H9 (cell line): ENCODE measurements at regions not wholly inside any gene's neighbourhood (a gene's known extent, or its start where the extent isn't known, plus 50 kb on each side); places are given as distances from the start of the nearest gene placed in this dataset.

ENCODE experiments used
- DNase-seq: peaks from one replicate; pipeline ENCODE4 v3.0.0-alpha.2; 2017
- H2AFZ ChIP-seq: one replicate; pipeline ENCODE4 v1.6.1; 2013; ENCODE audit warnings: mild to moderate bottlenecking, low read length, control low read depth, moderate library complexity
- H2AK5ac ChIP-seq: 2 replicates; pipeline ENCODE4 v1.6.1; 2013; ENCODE audit warnings: low read length, control low read depth, mixed read lengths; ENCODE audit not compliant: insufficient read length
- H2BK120ac ChIP-seq: one replicate; pipeline ENCODE4 v1.6.1; 2013; ENCODE audit warnings: low read depth, mild to moderate bottlenecking, low read length, control low read depth, inconsistent platforms; ENCODE audit not compliant: poor library complexity, severe bottlenecking
- H2BK12ac ChIP-seq: 2 replicates; pipeline ENCODE4 v1.6.1; 2013; ENCODE audit warnings: low read length, control low read depth, mixed read lengths, low read depth; ENCODE audit not compliant: insufficient read length
- H2BK15ac ChIP-seq: 2 replicates; pipeline ENCODE4 v1.6.1; 2013; ENCODE audit warnings: low read depth, low read length, control low read depth
- H2BK20ac ChIP-seq: one replicate; pipeline ENCODE4 v1.6.1; 2013; ENCODE audit warnings: low read depth, mild to moderate bottlenecking, low read length, control low read depth, inconsistent platforms; ENCODE audit not compliant: poor library complexity, severe bottlenecking
- H2BK5ac ChIP-seq: 2 replicates; pipeline ENCODE4 v1.6.1; 2013; ENCODE audit warnings: low read length, control low read depth, mixed read lengths; ENCODE audit not compliant: insufficient read length
- H3K14ac ChIP-seq: 2 replicates; pipeline ENCODE4 v1.6.1; 2013; ENCODE audit warnings: low read length, control low read depth; ENCODE audit not compliant: insufficient read depth
- H3K18ac ChIP-seq: 2 replicates; pipeline ENCODE4 v1.6.1; 2013; ENCODE audit warnings: low read depth, mild to moderate bottlenecking, mixed read lengths, low read length, control low read depth; ENCODE audit not compliant: insufficient read length
- H3K23ac ChIP-seq: 2 replicates; pipeline ENCODE4 v1.6.1; 2013; ENCODE audit warnings: low read length, control low read depth, mixed read lengths, low read depth; ENCODE audit not compliant: insufficient read length
- H3K23me2 ChIP-seq: 2 replicates; pipeline ENCODE4 v1.6.1; 2013; ENCODE audit warnings: low read depth, mild to moderate bottlenecking, mixed read lengths, low read length, control low read depth; ENCODE audit not compliant: insufficient read length, poor library complexity, severe bottlenecking
- H3K27ac ChIP-seq: 2 replicates; pipeline ENCODE4 v1.5.1; 2013; ENCODE audit warnings: low read length, control low read depth, mixed read lengths, low read depth; ENCODE audit not compliant: insufficient read length
- H3K27me3 ChIP-seq: 2 replicates; pipeline ENCODE4 v1.6.1; 2013; ENCODE audit warnings: low read length, control low read depth, inconsistent platforms; ENCODE audit not compliant: insufficient read depth
- H3K4ac ChIP-seq: 2 replicates; pipeline ENCODE4 v1.6.1; 2013; ENCODE audit warnings: low read depth, mild to moderate bottlenecking, control low read depth, inconsistent platforms, low read length, moderate library complexity
- H3K4me1 ChIP-seq: 2 replicates; pipeline ENCODE4 v1.6.1; 2013; ENCODE audit warnings: low read length, control low read depth, inconsistent platforms; ENCODE audit not compliant: insufficient read depth
- H3K4me2 ChIP-seq: 2 replicates; pipeline ENCODE4 v1.6.1; 2013; ENCODE audit warnings: low read length, control low read depth, mixed read lengths; ENCODE audit not compliant: insufficient read length, insufficient read depth
- H3K56ac ChIP-seq: 2 replicates; pipeline ENCODE4 v1.6.1; 2013; ENCODE audit warnings: low read depth, mild to moderate bottlenecking, mixed read lengths, low read length, control low read depth; ENCODE audit not compliant: insufficient read length
- H3K79me1 ChIP-seq: 2 replicates; pipeline ENCODE4 v1.6.1; 2013; ENCODE audit warnings: low read depth, mild to moderate bottlenecking, moderate library complexity, low read length, control low read depth, inconsistent platforms; ENCODE audit not compliant: insufficient read depth, poor library complexity, severe bottlenecking
- H3K79me2 ChIP-seq: 2 replicates; pipeline ENCODE4 v1.6.1; 2013; ENCODE audit warnings: low read length, control low read depth, inconsistent platforms; ENCODE audit not compliant: insufficient read depth
- H3K9ac ChIP-seq: 2 replicates; pipeline ENCODE4 v1.6.1; 2013; ENCODE audit warnings: low read length, control low read depth, mixed read lengths; ENCODE audit not compliant: insufficient read length; ENCODE audit errors: extremely low read depth
- H3K9me3 ChIP-seq: one replicate; pipeline ENCODE4 v1.6.1; 2013; ENCODE audit warnings: low read depth, low read length, inconsistent platforms; ENCODE audit not compliant: control insufficient read depth
- H3T11ph ChIP-seq: one replicate; pipeline ENCODE4 v1.6.1; 2013; ENCODE audit warnings: mild to moderate bottlenecking, low read length, control low read depth, inconsistent platforms
- H4K20me1 ChIP-seq: one replicate; pipeline ENCODE4 v1.6.1; 2013; ENCODE audit not compliant: control insufficient read depth, insufficient read length, insufficient read depth
- H4K5ac ChIP-seq: 2 replicates; pipeline ENCODE4 v1.6.1; 2013; ENCODE audit warnings: low read depth, mild to moderate bottlenecking, mixed read lengths, low read length, control low read depth; ENCODE audit not compliant: insufficient read length
- H4K8ac ChIP-seq: replicated peaks from 2 replicates; pipeline ENCODE4 v1.6.1; 2013; ENCODE audit warnings: low read length, control low read depth, mixed read lengths, low read depth; ENCODE audit not compliant: insufficient read length
- H4K91ac ChIP-seq: 2 replicates; pipeline ENCODE4 v1.6.1; 2013; ENCODE audit warnings: low read depth, mild to moderate bottlenecking, moderate library complexity, mixed read lengths, low read length, control low read depth; ENCODE audit not compliant: insufficient read length
- H3K27ac Mint-ChIP-seq, 3 experiments: 2 replicates in 2 of 3; 3 replicates in 1 of 3; pipeline ENCODE4 v1.8.0; 2020 to 2021; ENCODE audit warnings: mixed read lengths in 3 of 3, mild to moderate bottlenecking in 1 of 3, moderate library complexity in 1 of 3
- H3K27me3 Mint-ChIP-seq: 2 replicates; pipeline ENCODE4 v1.8.0; 2021; ENCODE audit warnings: low read depth, mild to moderate bottlenecking, moderate library complexity, mixed read lengths
- H3K36me3 Mint-ChIP-seq, 3 experiments: 2 replicates in 2 of 3; 3 replicates in 1 of 3; pipeline ENCODE4 v1.8.0; 2020 to 2021; ENCODE audit warnings: low read depth in 3 of 3, mixed read lengths in 3 of 3; ENCODE audit not compliant: insufficient read depth in 1 of 3
- H3K4me1 Mint-ChIP-seq, 2 experiments: 2 replicates each; pipeline ENCODE4 v1.8.0; 2020; ENCODE audit warnings: mixed read lengths in 2 of 2
- H3K4me3 Mint-ChIP-seq, 2 experiments: 2 replicates in 1 of 2; 3 replicates in 1 of 2; pipeline ENCODE4 v1.8.0; 2020 to 2021; ENCODE audit warnings: mild to moderate bottlenecking in 2 of 2, mixed read lengths in 2 of 2, moderate library complexity in 1 of 2
- H3K9me3 Mint-ChIP-seq, 2 experiments: 2 replicates in 1 of 2; 3 replicates in 1 of 2; pipeline ENCODE4 v1.8.0; 2020; ENCODE audit warnings: mild to moderate bottlenecking in 2 of 2, mixed read lengths in 2 of 2, moderate library complexity in 1 of 2
- CTCF ChIP-seq: fragments of 200-600 bp; sonication (generic); conservative IDR thresholded peaks from 3 replicates; pipeline ENCODE4 v1.8.0; 2021; ENCODE audit warnings: antibody characterized with exemption, mild to moderate bottlenecking
- WGBS: extraction: QIAGEN DNeasy Blood & Tissue Kit; methylation state at CpG from one replicate; pipeline ENCODE4 v1.1.7; 2013; ENCODE audit warnings: missing lambda C conversion rate, low lambda C conversion rate, mixed read lengths; ENCODE audit not compliant: insufficient read length; ENCODE audit errors: extremely low coverage; 5-methylcytosine and 5-hydroxymethylcytosine counted together

GRCh38 chr10:44083719-44084400 is 301.0 kb downstream of the CXCL12 start:
- H3K4me3 Mint-ChIP-seq, result no peak overlapping the region
- H2BK5ac ChIP-seq, result no peak overlapping the region
- H2AK5ac ChIP-seq, result no peak overlapping the region
- H3K4me1 ChIP-seq, result no peaks in the 10 kb centered on the region
- H3K23me2 ChIP-seq, result no peaks in the 10 kb centered on the region
- no CpG with 5 or more reads among the region's 3 CpGs for WGBS
- H2BK20ac ChIP-seq, result no peak overlapping the region
- no peak overlapping the region for H3K27ac Mint-ChIP-seq
- peaks cover 4% of the 10 kb centered on the region; the same call in 1 of the 2 replicates for H3K27me3 Mint-ChIP-seq
- H3K23ac ChIP-seq, result no peak overlapping the region
- no peak overlapping the region for H3K9ac ChIP-seq
- H2BK15ac ChIP-seq, result no peak overlapping the region
- H3K79me2 ChIP-seq, result no peaks in the 10 kb centered on the region; the same call in 1 of the 2 replicates
- no peak overlapping the region for H4K8ac ChIP-seq
- peaks cover 0 to 5% of the 10 kb centered on the region in 2 experiments; a peak in 3 of 5 replicates for H3K9me3 Mint-ChIP-seq
- H3K79me1 ChIP-seq, result no peaks in the 10 kb centered on the region
- H3K56ac ChIP-seq, result no peak overlapping the region
- no peak overlapping the region for H2BK12ac ChIP-seq
- H4K5ac ChIP-seq, result no peak overlapping the region
- TF ChIP-seq CTCF, result no peak
- no peak overlapping the region for H2AFZ ChIP-seq
- no peak overlapping the region for H3K14ac ChIP-seq
- no peak overlapping the region for H3K27ac ChIP-seq
- no peak overlapping the region for H3K18ac ChIP-seq
- H3K4me1 Mint-ChIP-seq, result peaks cover 12 to 17% of the 10 kb centered on the region in 2 experiments
- no peak overlapping the region for H2BK120ac ChIP-seq
- H4K20me1 ChIP-seq, result no peaks in the 10 kb centered on the region
- H3K27me3 ChIP-seq, result no peaks in the 10 kb centered on the region
- no peak for DNase-seq
- H3K36me3 Mint-ChIP-seq, result peaks cover 0 to 2% (median 0%) of the 10 kb centered on the region in 3 experiments; a peak in 1 of 7 replicates
- no peak overlapping the region for H4K91ac ChIP-seq
- H3K4ac ChIP-seq, result no peak overlapping the region
- H3T11ph ChIP-seq, result no peak overlapping the region
- H3K9me3 ChIP-seq, result no peaks in the 10 kb centered on the region
- H3K4me2 ChIP-seq, result no peak overlapping the region
